ENCODE measurements at regions not wholly inside any gene's neighbourhood (a gene's known extent, or its start where the extent isn't known, plus 50 kb on each side); places are given as distances from the start of the nearest gene placed in this dataset.

DNA sequence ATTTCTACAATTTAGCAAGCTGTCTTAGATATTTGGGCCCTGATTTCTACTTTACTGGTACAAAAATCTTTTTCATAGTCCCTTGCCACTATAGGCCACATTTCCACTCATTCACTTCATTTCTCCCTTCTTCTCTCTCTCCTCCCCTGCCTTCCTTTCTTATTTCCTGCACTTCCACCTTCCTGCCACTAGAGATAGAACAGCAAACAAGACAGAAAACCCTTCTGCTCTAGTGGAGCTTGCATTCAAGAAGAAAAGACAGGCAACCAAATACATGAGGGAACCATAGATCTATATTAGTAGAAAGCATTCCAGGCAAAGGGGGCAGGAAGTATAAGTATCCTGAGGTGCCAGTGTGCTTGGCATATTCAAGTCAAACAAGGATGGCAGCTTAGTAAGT is 623.5 kb downstream of the FLRT2 start:
- intact Hi-C loops (cut with micrococcal nuclease; ENCODE audit: unreplicated experiment) = no loop called here
- BruUV-seq (replicated peaks) = no TSS peak

More for the DNA sequence above, 623.5 kb downstream of the FLRT2 start:
- no peaks in the 10 kb centered on the region for H3K36me3 ChIP-seq (ENCODE audit: control insufficient read depth in 2 of 2, insufficient read depth in 2 of 2, low read length in 1 of 2)
- H3K4me1 ChIP-seq (ENCODE audit: control insufficient read depth, insufficient read depth, low read length) = no peaks in the 10 kb centered on the region
- H3K9ac ChIP-seq (ENCODE audit: control insufficient read depth, insufficient read depth, low read length) = no peak overlapping the region
- SMC1A ChIA-PET (ENCODE audit: uncharacterized antibody, unreplicated experiment) = no interaction called here
- FAIRE-seq (no peak), DNase-seq (ENCODE audit: low read depth, low spot score) (no peak), ATAC-seq (no peak)
- H3K27me3 ChIP-seq (replicated peaks in 1 of 2; ENCODE audit: control insufficient read depth in 2 of 2, insufficient read depth in 2 of 2, low read length in 1 of 2) = no peaks in the 10 kb centered on the region
- RAD21 ChIA-PET (ENCODE audit: unreplicated experiment) = interaction anchor here (0.6 kb wide), 1 partner anchor 935 kb away, joined by 4 read pairs; no protein-coding TSS in a partner anchor
- no peaks in the 10 kb centered on the region for H3K79me2 ChIP-seq (ENCODE audit: control insufficient read depth, insufficient read depth, low read length)
- H3K4me2 ChIP-seq (ENCODE audit: control insufficient read depth, insufficient read depth) = no peak overlapping the region
- H3K4me3 ChIP-seq = no peak overlapping the region
- H4K20me1 ChIP-seq (ENCODE audit: control insufficient read depth, insufficient read depth) = no peaks in the 10 kb centered on the region
- H2AFZ ChIP-seq (ENCODE audit: control insufficient read depth, low read depth, low read length) = no peak overlapping the region
- in situ Hi-C loops (cut with MboI) = no loop called here
- CTCF ChIA-PET = no interaction called here
- POLR2A ChIA-PET = interaction anchor here (0.6 kb wide), 1 partner anchor 711 kb away, joined by 3 read pairs; no protein-coding TSS in a partner anchor
- no peaks in the 10 kb centered on the region for H3K9me3 ChIP-seq (replicated peaks; ENCODE audit: control insufficient read depth, insufficient read depth, low read length)
- TF ChIP-seq, protein P1, sequence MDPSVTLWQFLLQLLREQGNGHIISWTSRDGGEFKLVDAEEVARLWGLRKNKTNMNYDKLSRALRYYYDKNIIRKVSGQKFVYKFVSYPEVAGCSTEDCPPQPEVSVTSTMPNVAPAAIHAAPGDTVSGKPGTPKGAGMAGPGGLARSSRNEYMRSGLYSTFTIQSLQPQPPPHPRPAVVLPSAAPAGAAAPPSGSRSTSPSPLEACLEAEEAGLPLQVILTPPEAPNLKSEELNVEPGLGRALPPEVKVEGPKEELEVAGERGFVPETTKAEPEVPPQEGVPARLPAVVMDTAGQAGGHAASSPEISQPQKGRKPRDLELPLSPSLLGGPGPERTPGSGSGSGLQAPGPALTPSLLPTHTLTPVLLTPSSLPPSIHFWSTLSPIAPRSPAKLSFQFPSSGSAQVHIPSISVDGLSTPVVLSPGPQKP (IDR thresholded peaks at IDR 0.05; ENCODE audit: low read depth, low read length) = no peak
- TF ChIP-seq DPF2 (IDR thresholded peaks at IDR 0.05) (no peak), KLF5 (IDR thresholded peaks at IDR 0.05; ENCODE audit: partially characterized antibody) (no peak), NRF1 (conservative IDR thresholded peaks at IDR 0.05; ENCODE audit: low read depth, low read length) (no peak), MYB (IDR thresholded peaks at IDR 0.05; ENCODE audit: borderline replicate concordance, low read depth, low read length) (no peak), ASH2L (IDR thresholded peaks at IDR 0.05; ENCODE audit: borderline replicate concordance, low read depth) (no peak), NR2F1 (conservative IDR thresholded peaks at IDR 0.05) (no peak), RCOR1 (conservative IDR thresholded peaks at IDR 0.05; ENCODE audit: low read depth, low read length) (no peak), ZNF24 (IDR thresholded peaks at IDR 0.05) (no peak), TBL1XR1 (IDR thresholded peaks at IDR 0.05; ENCODE audit: low read depth, low read length) (no peak), GATAD2B (conservative IDR thresholded peaks at IDR 0.05; ENCODE audit: low read depth) (no peak), IKZF1 (conservative IDR thresholded peaks at IDR 0.05) (no peak)
- TF ChIP-seq, protein P2, sequence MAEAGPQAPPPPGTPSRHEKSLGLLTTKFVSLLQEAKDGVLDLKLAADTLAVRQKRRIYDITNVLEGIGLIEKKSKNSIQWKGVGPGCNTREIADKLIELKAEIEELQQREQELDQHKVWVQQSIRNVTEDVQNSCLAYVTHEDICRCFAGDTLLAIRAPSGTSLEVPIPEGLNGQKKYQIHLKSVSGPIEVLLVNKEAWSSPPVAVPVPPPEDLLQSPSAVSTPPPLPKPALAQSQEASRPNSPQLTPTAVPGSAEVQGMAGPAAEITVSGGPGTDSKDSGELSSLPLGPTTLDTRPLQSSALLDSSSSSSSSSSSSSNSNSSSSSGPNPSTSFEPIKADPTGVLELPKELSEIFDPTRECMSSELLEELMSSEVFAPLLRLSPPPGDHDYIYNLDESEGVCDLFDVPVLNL (IDR thresholded peaks at IDR 0.05; ENCODE audit: low read depth, low read length) = no peak
- TF ChIP-seq, protein P3, sequence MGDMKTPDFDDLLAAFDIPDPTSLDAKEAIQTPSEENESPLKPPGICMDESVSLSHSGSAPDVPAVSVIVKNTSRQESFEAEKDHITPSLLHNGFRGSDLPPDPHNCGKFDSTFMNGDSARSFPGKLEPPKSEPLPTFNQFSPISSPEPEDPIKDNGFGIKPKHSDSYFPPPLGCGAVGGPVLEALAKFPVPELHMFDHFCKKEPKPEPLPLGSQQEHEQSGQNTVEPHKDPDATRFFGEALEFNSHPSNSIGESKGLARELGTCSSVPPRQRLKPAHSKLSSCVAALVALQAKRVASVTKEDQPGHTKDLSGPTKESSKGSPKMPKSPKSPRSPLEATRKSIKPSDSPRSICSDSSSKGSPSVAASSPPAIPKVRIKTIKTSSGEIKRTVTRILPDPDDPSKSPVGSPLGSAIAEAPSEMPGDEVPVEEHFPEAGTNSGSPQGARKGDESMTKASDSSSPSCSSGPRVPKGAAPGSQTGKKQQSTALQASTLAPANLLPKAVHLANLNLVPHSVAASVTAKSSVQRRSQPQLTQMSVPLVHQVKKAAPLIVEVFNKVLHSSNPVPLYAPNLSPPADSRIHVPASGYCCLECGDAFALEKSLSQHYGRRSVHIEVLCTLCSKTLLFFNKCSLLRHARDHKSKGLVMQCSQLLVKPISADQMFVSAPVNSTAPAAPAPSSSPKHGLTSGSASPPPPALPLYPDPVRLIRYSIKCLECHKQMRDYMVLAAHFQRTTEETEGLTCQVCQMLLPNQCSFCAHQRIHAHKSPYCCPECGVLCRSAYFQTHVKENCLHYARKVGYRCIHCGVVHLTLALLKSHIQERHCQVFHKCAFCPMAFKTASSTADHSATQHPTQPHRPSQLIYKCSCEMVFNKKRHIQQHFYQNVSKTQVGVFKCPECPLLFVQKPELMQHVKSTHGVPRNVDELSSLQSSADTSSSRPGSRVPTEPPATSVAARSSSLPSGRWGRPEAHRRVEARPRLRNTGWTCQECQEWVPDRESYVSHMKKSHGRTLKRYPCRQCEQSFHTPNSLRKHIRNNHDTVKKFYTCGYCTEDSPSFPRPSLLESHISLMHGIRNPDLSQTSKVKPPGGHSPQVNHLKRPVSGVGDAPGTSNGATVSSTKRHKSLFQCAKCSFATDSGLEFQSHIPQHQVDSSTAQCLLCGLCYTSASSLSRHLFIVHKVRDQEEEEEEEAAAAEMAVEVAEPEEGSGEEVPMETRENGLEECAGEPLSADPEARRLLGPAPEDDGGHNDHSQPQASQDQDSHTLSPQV (IDR thresholded peaks at IDR 0.05) = no peak
- TF ChIP-seq, protein P4, sequence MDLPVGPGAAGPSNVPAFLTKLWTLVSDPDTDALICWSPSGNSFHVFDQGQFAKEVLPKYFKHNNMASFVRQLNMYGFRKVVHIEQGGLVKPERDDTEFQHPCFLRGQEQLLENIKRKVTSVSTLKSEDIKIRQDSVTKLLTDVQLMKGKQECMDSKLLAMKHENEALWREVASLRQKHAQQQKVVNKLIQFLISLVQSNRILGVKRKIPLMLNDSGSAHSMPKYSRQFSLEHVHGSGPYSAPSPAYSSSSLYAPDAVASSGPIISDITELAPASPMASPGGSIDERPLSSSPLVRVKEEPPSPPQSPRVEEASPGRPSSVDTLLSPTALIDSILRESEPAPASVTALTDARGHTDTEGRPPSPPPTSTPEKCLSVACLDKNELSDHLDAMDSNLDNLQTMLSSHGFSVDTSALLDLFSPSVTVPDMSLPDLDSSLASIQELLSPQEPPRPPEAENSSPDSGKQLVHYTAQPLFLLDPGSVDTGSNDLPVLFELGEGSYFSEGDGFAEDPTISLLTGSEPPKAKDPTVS (IDR thresholded peaks at IDR 0.05; ENCODE audit: low read depth, low read length) = no peak
- no peak overlapping the region for H3K27ac ChIP-seq (ENCODE audit: control insufficient read depth, insufficient read depth)
